ENCODE measurements at regions not wholly inside any gene's neighbourhood (a gene's known extent, or its start where the extent isn't known, plus 50 kb on each side); places are given as distances from the start of the nearest gene placed in this dataset.
"Not testable (repeated sequence)": the region's sequence is repeated elsewhere in the genome, so short reads cannot be mapped to it uniquely, and the experiment has no call there.

DNA sequence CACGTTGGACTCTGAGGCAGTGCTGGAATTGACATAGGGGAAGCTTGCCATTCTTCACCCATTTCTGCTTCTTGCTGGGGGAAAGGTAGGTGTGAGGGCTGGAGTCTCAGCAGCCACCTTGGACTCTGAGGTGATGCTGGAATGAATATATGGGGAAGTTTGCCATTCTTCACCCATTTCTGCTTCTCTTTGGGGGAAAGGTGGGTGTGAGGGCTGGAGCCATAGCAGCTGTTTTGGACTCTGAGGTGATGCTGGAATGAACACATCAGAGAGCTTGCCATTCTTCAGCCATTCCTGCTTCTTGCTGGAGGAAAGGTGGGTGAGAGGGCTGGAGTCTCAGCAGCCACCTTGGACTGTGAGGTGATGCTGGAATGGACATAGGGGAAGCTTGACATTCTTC, 115.1 kb downstream of the CRLF2 start:
- Mint-ChIP-seq H3K27me3 (peaks cover 0 to 23% (median 15%) of the 10 kb centered on the region in 5 donors), H3K4me3 (no peak overlapping the region), H3K36me3 (peaks cover 0 to 2% (median 0%) of the 10 kb centered on the region in 3 donors), H3K9me3 (peaks cover 0 to 15% (median 8%) of the 10 kb centered on the region in 9 donors), H3K4me1 (peaks cover 3 to 11% (median 8%) of the 10 kb centered on the region in 4 donors), H3K27ac (no peak overlapping the region)
- DNase-seq (no peak), ATAC-seq (no peak)
- POLR2A ChIA-PET: no interaction called here

DNA sequence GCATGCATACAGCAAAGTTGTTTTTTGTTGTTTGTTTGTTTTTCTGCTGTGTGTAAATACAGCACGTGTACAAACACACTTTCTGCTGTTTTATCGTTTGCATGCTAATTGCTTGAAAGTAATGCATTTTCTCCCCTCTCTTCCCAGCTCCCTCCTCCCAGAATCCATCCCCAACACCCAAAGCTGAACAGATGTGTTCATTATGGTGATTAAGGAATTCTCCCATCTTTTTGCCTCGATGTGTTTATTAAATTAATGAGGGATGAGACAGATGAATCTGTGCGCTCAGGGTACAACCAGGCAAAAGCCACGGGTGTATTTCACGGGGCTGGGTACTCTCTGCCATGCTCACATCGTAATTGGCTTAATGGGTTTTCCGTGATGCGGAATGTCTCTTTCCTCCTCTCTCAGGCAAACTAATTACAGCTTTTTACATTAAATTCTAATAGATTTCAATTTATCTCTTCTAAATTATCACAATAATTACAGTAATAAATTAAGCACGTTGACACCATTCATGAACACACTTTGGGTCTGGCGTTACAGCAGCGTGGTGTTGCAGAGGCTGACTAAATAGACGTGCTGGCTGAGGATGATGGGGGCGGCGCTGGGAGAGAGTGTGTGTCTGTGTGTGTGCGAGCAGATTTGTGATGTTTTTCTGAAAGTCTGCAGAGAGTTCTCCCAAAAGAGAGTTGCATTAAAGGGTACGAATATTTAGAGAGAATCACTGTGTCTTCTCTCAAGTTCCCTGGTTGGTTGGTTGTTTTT, 117.7 kb downstream of the CRLF2 start:
- POLR2A ChIA-PET: no interaction called here
- peak overlapping the region in 3 of 10 donors; percentile 13 to 81 (median 70) for H3K4me3 Mint-ChIP-seq

DNA sequence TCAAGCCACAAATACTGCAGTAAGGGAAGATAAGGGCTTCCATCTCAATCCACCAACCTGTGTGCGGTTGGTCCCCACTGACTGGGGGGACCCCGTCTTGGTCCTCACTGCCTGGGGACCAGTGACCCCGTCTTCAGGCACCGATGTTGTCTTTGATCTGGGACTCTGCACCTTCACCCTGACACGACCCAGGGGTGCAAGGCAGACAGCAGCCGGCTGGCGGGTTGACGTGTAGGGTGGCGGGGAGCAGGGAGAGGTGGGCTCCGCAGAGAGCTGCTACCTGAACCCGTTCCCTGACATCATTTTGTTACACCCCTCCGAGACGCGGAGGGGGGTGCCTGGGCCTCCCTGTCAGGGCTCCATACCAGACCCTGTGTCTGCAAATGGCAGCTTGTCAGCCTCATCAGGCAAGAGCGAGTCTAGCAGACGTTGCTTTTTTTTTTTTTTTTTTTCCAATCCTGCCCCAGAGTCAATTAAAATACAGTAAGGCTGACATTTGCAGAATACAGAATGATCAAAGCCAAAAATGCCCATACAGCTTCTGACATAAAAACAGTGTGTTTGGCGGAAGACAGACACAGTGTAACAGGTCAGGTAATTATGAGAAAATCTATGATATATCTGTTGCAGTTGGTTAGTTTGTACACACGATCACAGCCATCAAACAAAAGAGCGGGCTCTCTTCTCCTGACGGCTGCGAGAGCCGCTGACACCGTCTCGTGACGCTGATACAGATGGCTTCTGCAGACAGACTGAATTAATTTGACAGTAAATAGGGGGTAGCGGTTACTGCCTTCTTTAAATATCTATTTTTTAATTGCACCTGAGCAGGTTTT, 118.6 kb downstream of the CRLF2 start:
- DNase-seq: peak in 1 of 10 donors; percentile 3
- Mint-ChIP-seq H3K27me3 (peaks cover 0 to 8% (median 4%) of the 10 kb centered on the region in 5 donors), H3K27ac (peak overlapping the region in 9 of 10 donors; percentile 73 to 93 (median 88)), H3K9me3 (peaks cover 0 to 15% (median 8%) of the 10 kb centered on the region in 9 donors), H3K36me3 (peaks cover 0 to 2% (median 0%) of the 10 kb centered on the region in 3 donors), H3K4me1 (peaks cover 3 to 11% (median 7%) of the 10 kb centered on the region in 4 donors), H3K4me3 (peak overlapping the region; percentile 59 to 83 (median 73))
- peak; percentile 48 to 54 for ATAC-seq
- POLR2A ChIA-PET: no interaction called here

More for the DNA sequence above, 117.7 kb downstream of the CRLF2 start:
- Mint-ChIP-seq H3K9me3 (peaks cover 0 to 15% (median 8%) of the 10 kb centered on the region in 9 donors), H3K27ac (peak overlapping the region in 1 of 10 donors; percentile 78), H3K27me3 (peaks cover 0 to 14% (median 10%) of the 10 kb centered on the region in 5 donors), H3K4me1 (peaks cover 3 to 11% (median 8%) of the 10 kb centered on the region in 4 donors), H3K36me3 (peaks cover 0 to 2% (median 0%) of the 10 kb centered on the region in 3 donors)
- no peak for DNase-seq
- no peak for ATAC-seq

DNA sequence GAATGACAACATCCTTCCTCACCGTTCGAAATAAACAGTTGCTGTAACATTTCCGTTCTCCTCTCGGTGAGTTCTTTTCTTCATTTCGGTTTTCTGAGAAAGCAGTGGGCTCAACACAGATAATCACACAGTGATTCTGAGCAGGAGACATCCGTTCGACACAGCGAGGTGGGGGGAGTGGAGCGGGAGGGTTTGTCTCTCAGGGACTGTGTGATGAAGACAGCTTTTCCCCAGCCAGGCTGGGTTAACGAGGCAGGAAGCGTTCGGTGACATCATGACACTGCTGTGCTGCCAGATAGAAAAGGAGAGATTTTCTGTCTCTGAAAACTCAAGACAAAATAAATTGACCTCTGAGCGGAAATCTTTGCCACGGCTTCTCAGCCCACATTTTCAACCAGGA, 119.3 kb downstream of the CRLF2 start:
- DNase-seq: peak in 9 of 10 donors; percentile 13 to 75 (median 47)

DNA sequence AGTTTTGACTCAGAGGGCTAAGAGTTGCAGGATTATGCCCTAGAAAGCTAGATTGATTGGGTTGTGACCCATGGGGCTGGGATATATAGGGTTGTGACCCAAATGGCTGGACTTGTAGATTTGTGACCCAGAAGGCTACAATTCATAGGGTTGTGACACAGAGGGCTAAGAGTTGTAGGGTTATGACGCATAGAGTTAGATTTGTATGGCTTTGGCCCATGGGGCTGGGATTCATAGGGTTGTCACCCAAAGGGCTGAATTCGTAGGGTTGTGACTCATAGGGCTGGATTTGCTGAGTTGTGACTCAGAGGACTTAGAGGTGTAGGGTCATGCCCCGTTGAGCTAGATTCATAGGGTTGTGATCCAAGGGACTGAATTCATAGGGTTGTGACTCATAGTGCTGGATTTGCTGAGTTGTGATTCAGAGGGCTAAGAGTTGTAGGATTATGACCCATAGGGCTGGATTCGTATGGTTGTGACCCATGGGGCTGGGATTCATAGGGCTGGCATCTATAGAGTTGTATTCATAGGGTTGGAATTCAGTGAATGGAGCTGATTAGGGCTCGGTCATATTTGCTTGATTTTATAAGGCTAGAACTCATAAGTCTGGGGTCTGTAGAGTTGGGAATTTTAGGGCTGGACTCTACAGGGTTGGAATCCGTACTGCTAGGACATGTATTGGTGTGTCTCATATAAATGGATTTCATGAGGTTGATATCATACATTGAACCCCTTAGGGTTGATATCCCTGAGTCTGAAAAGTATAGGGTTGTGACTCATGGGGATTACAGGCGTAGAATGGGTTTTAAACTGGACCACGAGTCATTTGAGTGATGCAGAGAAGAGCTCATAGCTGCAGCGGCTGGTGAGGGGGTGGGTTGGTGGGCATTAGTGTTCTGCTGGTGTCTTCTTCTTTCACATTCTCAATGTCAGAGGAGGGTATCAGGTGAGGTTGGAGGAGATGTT, 125.7 kb downstream of the CRLF2 start:
- Mint-ChIP-seq H3K9me3 (peaks cover 0 to 39% (median 19%) of the 10 kb centered on the region in 9 donors), H3K36me3 (peaks cover 0 to 10% (median 4%) of the 10 kb centered on the region in 3 donors), H3K4me3 (no peak overlapping the region), H3K4me1 (no peaks in the 10 kb centered on the region), H3K27me3 (peaks cover 14 to 34% (median 23%) of the 10 kb centered on the region in 5 donors), H3K27ac (no peak overlapping the region)
- POLR2A ChIA-PET: no interaction called here
- DNase-seq (no peak), ATAC-seq (no peak)

More for the DNA sequence above, 119.3 kb downstream of the CRLF2 start:
- peak; percentile 90 to 96 for ATAC-seq
- Mint-ChIP-seq H3K36me3 (peaks cover 0 to 2% (median 0%) of the 10 kb centered on the region in 3 donors), H3K4me1 (peaks cover 3 to 11% (median 7%) of the 10 kb centered on the region in 4 donors), H3K4me3 (peak overlapping the region; percentile 59 to 83 (median 73)), H3K27me3 (peaks cover 0 to 4% (median 0%) of the 10 kb centered on the region in 5 donors), H3K27ac (peak overlapping the region; percentile 73 to 93 (median 85)), H3K9me3 (peaks cover 0 to 12% (median 8%) of the 10 kb centered on the region in 9 donors)
- POLR2A ChIA-PET: no interaction called here

DNA sequence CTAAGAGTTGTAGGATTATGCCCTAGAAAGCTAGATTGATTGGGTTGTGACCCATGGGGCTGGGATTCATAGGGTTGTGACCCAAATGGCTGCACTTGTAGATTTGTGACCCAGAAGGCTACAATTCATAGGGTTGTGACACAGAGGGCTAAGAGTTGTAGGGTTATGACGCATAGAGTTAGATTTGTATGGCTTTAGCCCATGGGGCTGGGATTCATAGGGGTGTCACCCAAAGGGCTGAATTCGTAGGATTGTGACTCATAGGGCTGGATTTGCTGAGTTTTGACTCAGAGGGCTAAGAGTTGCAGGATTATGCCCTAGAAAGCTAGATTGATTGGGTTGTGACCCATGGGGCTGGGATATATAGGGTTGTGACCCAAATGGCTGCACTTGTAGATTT, 126.6 kb downstream of the CRLF2 start:
- peaks cover 14 to 34% (median 24%) of the 10 kb centered on the region in 5 donors for H3K27me3 Mint-ChIP-seq
- H3K27ac Mint-ChIP-seq, DNase-seq, H3K4me1 Mint-ChIP-seq, ATAC-seq, POLR2A ChIA-PET, H3K4me3 Mint-ChIP-seq: not testable (repeated sequence)
- H3K9me3 Mint-ChIP-seq: peaks cover 0 to 39% (median 19%) of the 10 kb centered on the region in 9 donors
- H3K36me3 Mint-ChIP-seq: peaks cover 0 to 10% (median 4%) of the 10 kb centered on the region in 3 donors

DNA sequence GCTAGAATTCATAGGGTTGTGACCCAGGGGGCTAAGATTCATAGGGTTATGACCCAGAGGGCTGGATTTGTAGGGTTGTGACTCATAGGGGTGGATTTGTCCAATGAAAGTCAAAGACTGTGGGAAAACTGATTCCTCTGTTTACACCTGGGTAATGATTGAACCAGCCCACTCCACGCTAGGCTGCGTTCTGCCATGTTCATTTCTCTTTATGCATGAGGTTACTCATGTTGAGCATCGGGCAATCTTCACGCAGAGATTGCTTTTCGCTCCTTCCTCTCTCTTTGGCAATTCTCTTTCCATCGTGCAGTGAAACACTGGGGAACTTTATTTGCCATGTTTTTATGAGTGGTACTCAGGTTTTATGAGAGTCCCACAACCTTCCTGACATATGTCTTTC, 127.8 kb downstream of the CRLF2 start:
- no peak for ATAC-seq
- H3K9me3 Mint-ChIP-seq: peaks cover 0 to 39% (median 19%) of the 10 kb centered on the region in 9 donors
- H3K4me3 Mint-ChIP-seq: no peak overlapping the region
- H3K36me3 Mint-ChIP-seq: peaks cover 0 to 10% (median 4%) of the 10 kb centered on the region in 3 donors
- no peak for DNase-seq
- peaks cover 13 to 37% (median 31%) of the 10 kb centered on the region in 5 donors for H3K27me3 Mint-ChIP-seq
- H3K27ac Mint-ChIP-seq: no peak overlapping the region
- POLR2A ChIA-PET: no interaction called here
- no peaks in the 10 kb centered on the region for H3K4me1 Mint-ChIP-seq

DNA sequence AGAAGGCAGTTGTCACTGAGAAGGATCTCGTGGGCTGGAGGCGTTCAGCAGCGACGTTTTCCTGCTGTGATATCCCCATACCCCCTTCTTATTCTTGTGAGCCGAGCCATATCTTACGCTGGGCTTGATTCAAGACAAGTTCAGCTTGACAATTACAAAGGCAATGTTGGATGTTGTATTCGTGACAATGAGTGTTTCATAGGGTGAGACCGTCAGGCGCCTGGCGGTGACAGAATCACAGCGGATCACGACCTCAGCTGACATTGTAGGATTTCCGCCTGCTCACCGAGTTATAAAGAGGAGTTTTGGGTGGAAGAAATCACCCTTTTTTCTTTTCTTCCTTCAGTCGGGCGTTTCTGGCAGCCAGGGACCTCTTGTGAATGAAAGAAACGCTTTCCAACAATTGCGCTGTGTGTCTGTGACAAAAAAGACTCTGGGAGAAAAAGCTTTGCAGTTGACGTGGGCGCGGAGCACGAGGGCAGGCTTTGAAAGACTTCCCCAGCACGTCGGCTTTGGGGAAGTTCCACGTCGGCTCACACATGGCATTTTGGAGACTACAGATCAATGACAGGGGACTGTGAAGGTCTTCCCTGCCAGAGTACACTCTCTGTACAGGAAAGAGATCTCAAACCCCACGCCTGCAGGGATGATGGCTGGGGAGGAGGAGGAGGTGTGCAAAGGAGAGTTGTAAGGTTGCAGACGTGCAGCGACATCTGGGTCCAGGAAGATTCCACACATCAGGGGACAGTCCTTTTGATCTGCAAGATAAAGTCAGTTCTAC, 135.4 kb downstream of the CRLF2 start:
- Mint-ChIP-seq H3K9me3 (peaks cover 0 to 22% (median 11%) of the 10 kb centered on the region in 9 donors), H3K4me1 (peaks cover 0 to 8% (median 6%) of the 10 kb centered on the region in 4 donors), H3K27me3 (peaks cover 8 to 26% (median 14%) of the 10 kb centered on the region in 5 donors), H3K36me3 (peaks cover 0 to 12% (median 8%) of the 10 kb centered on the region in 3 donors), H3K4me3 (peak overlapping the region in 7 of 10 donors; percentile 2 to 45 (median 23)), H3K27ac (peak overlapping the region in 4 of 10 donors; percentile 7 to 62 (median 32))
- DNase-seq: no peak
- ATAC-seq: no peak
- POLR2A ChIA-PET: no interaction called here

DNA sequence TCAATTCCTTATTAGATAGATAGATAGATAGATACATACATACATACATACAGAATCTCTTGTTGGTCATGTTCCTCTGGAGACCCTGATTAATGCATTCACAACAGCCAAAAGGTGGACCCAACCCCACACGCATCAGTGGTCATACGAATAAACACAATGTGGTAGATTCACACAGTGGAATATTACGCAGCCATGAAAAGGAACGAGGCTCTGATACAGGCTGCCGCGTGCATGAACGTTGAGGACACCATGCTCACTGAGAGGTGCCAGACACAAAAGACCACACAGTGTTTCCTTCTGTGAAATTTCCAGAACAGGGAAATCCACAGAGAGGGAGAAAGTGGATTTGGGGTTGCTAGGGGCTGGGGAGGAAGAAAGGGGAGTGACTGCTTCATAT, 136.7 kb downstream of the CRLF2 start:
- no peak overlapping the region for H3K27ac Mint-ChIP-seq
- peaks cover 3 to 23% (median 14%) of the 10 kb centered on the region in 5 donors for H3K27me3 Mint-ChIP-seq
- H3K9me3 Mint-ChIP-seq: peaks cover 0 to 22% (median 11%) of the 10 kb centered on the region in 9 donors
- peaks cover 0 to 8% (median 6%) of the 10 kb centered on the region in 4 donors for H3K4me1 Mint-ChIP-seq
- no peak for ATAC-seq
- no peak for DNase-seq
- POLR2A ChIA-PET: no interaction called here
- H3K4me3 Mint-ChIP-seq: no peak overlapping the region
- peaks cover 0 to 12% (median 8%) of the 10 kb centered on the region in 3 donors for H3K36me3 Mint-ChIP-seq

DNA sequence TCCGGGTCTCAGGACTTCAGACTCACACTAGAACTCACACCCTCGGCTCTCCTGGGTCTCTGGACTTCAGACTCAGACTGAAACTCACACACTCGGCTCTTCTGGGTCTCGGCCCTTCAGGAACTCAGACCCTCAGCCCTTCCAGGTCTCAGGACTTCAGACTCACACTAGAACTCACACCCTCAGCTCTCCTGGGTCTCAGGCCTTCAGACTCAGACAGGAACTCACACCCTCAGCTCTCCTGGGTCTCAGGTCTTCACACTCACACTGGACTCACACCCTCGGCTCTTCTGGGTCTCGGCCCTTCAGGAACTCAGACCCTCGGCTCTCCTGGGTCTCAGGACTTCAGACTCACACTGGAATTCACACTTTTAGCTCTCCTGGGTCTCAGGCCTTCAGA, 137.3 kb downstream of the CRLF2 start:
- H3K27ac Mint-ChIP-seq: peak overlapping the region in 2 of 10 donors; percentile 3 to 13
- H3K36me3 Mint-ChIP-seq: peaks cover 0 to 12% (median 8%) of the 10 kb centered on the region in 3 donors
- peaks cover 0 to 8% (median 6%) of the 10 kb centered on the region in 4 donors for H3K4me1 Mint-ChIP-seq
- DNase-seq (no peak), ATAC-seq (no peak)
- peaks cover 3 to 20% (median 11%) of the 10 kb centered on the region in 5 donors for H3K27me3 Mint-ChIP-seq
- H3K9me3 Mint-ChIP-seq: peaks cover 0 to 22% (median 11%) of the 10 kb centered on the region in 9 donors
- POLR2A ChIA-PET: no interaction called here
- peak overlapping the region in 1 of 10 donors; percentile 26 for H3K4me3 Mint-ChIP-seq

DNA sequence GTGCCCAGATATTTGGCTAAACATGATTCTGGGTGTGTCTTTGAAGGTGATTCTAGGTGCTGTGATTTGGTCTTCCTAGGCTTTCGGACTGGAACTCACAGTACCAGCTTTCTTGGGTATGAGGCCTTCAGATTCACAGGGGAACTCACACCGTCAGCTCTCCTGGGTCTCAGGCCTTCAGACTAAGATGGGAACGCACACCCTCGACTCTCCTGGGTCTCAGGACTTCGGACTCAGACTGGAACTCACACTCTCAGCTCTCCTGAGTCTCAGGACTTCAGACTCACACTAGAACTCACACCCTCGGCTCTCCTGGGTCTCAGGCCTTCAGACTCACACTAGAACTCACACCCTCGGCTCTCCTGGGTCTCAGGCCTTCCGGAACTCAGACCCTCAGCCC, 137.7 kb downstream of the CRLF2 start:
- Mint-ChIP-seq H3K4me1 (peaks cover 0 to 8% (median 6%) of the 10 kb centered on the region in 4 donors), H3K36me3 (peaks cover 0 to 12% (median 8%) of the 10 kb centered on the region in 3 donors), H3K4me3 (peak overlapping the region in 1 of 10 donors; percentile 26), H3K27me3 (peaks cover 3 to 17% (median 11%) of the 10 kb centered on the region in 5 donors), H3K9me3 (peaks cover 0 to 22% (median 11%) of the 10 kb centered on the region in 9 donors), H3K27ac (peak overlapping the region in 2 of 10 donors; percentile 3 to 5)
- DNase-seq (no peak), ATAC-seq (no peak)
- POLR2A ChIA-PET: no interaction called here
